Skeletal muscle cell (primary cell): ENCODE measurements at regions not wholly inside any gene's neighbourhood (a gene's known extent, or its start where the extent isn't known, plus 50 kb on each side); places are given as distances from the start of the nearest gene placed in this dataset.
"Not testable (repeated sequence)": the region's sequence is repeated elsewhere in the genome, so short reads cannot be mapped to it uniquely, and the experiment has no call there.

Source experiments
- DNase-seq: peaks from one replicate; pipeline ENCODE4 v3.0.0-alpha.2; 2010; ENCODE audit warnings: low read depth
- H3K4me3 ChIP-seq: 2 replicates; pipeline ENCODE4 v1.5.1; 2011; ENCODE audit warnings: low read depth, mild to moderate bottlenecking, control low read depth, low read length, moderate library complexity

DNA sequence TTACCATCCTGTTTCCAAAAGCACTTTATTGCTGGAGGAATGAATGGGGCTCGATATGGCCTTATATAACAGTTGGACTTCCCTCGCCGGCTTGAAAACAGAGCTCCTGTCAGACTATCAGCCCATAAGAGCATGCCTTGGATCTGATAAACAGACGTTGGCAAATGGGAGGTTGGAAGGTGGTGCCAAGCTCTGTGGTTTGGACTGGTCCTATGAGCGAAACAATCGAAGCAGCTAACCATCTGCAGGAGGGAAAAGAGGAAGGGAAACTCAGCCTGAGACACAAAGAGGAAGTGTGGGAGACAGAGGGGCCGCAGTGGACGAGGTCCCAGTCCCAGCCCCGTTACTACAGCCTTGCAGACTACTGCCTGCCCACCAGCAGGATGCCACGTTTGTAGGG is 92.9 kb downstream of the TFAP2C start:
- DNase-seq: no peak
- no peak overlapping the region for H3K4me3 ChIP-seq

DNA sequence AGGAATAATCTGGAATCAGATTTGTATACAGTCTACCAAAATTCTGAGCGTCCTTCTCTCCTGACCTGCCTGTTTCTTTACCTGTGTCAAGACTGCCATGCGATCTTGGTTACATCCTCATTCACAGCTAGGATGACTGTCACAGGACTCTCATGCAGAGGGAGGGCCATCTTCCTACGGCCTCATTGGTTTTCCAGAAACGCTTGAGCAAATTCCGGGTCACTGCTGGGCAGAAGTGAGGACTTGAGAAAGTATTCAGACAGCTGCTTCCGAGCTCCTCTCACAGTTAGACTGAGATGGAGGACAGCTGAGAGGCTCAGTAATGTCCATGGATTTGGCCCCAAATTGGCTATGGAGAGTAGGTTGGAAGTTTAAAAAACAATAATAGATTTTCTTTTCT is 94.2 kb downstream of the TFAP2C start:
- no peak for DNase-seq
- no peak overlapping the region for H3K4me3 ChIP-seq

DNA sequence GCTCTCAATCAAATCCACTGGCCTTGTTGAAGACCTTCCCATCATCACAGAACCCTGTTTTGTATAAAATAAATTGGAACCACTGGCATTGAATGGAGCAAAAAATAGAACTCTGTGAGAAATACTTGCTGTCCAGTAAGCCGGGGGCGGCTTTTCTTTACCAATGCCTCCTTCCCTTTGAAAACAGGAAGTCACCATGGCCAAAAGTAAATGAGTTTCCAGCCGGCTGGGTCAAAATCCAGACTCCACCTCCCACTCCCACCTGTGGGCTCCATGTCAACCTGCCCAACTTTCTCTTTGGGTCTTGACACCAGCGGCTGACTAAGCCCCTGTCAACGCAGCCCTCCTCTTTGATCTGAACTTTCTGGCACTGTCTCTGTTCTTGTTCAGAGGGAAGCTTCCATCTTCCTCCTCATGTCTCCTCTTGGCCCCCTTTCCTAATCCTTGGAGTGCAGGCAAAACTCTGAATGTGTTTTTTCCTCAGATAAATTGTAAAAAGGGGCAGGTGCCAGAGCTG is 95.2 kb downstream of the TFAP2C start:
- DNase-seq: no peak
- no peak overlapping the region for H3K4me3 ChIP-seq

DNA sequence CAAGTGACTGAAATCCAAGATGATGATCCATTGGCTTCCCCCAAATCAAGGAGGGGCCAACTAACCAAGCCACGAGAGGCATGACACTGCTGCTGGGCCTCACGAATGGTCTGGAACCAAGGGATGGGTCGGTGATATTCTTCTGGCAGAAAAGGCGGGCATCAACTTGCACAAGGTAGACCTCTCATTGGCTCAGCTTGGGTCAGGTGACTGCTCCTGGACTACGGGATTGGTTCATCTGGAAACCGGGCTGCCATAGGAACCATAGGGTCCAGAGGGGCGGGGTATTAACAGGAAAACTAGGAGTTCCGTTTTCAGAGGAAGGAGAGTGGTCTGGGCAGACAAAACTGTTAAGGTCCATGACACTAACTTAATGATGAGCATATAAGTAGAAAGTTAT is 100.9 kb downstream of the TFAP2C start:
- DNase-seq: no peak

DNA sequence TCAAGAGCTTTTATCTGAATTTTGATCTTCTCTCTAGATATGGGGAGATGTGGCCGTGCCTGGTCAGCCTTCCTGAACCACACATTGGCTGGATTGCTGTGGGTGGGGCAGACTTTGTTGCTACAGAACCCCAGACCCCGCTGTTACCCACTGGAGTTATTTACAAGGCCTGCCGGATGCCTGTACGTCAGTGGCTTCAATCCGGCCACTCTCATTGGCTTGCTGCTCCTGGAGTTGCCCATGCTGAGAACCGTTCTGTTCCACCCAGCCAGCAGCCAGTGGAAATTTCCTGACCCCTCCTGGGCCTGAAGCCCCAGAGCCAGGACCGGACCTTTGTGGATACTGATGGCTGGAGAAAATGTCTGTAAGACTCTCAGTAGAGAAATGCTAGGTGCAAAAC is 101.9 kb downstream of the TFAP2C start:
- DNase-seq: no peak
- H3K4me3 ChIP-seq: no peak overlapping the region

More for the DNA sequence above, 100.9 kb downstream of the TFAP2C start:
- H3K4me3 ChIP-seq: no peak overlapping the region

DNA sequence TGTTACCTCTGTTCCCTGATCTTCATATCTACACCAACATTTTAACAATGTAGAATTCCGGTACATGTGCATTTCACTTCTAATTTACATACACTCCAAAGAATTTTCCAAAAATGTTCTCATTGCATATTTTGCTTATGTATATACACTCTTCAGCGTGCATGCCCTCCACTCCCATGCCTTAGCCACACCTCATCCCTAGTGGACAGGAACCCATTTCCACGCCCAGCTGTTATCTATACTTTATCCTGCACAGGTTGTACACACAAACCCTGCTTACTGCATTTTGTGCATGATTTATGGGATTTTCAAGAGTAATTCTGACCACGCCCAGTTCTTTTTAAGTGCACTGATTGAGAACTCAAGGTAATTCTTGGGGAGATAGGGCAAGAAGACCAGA is 102.4 kb downstream of the TFAP2C start:
- DNase-seq: no peak
- H3K4me3 ChIP-seq: no peak overlapping the region

DNA sequence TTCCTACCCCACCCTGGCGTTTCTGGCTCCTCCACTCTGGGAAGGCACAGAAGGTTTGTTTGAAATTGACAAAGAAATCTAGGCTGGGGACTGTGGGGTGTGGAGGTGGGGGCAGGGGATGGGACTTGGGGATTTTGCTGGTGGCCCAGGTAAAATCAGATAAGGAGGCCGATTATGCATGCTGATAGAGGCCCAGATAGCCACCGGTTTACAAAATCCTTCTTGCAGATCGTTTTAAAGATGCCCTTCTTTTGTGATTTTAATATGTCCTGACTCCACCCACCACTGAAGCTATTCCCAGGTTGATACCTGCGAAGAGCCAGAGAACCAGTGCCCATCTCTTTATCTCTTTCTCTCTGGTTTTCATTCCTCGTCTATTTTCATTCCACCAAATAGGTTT is 104.9 kb downstream of the TFAP2C start:
- no peak overlapping the region for H3K4me3 ChIP-seq
- DNase-seq: no peak

DNA sequence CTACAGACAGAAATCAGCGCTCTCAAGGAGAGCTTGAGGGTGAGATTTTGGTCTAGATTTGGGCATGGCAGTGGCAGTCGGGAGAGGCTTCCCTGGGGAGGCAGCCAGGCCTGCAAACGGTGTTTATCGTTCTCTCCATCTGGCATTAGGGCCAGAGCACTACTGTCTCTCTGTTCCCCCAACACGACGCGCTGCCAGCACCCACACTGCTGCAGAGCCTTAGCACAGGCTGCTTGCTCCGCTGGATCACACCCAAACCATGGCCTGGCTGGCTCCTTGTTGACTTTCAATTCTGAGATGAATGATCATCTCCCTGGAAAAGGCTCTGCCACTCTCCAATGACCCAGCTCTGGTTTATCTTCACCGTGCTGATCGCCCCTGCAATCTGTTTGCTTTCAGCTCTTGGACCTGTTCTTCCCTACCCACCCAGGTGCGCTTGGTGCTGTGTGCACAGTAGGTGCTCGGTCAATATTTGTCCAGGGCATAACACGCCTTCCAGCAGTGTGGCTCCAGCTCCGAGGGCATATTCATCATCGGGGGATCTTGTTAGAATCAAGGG is 106.1 kb downstream of the TFAP2C start:
- H3K4me3 ChIP-seq: no peak overlapping the region
- no peak for DNase-seq

DNA sequence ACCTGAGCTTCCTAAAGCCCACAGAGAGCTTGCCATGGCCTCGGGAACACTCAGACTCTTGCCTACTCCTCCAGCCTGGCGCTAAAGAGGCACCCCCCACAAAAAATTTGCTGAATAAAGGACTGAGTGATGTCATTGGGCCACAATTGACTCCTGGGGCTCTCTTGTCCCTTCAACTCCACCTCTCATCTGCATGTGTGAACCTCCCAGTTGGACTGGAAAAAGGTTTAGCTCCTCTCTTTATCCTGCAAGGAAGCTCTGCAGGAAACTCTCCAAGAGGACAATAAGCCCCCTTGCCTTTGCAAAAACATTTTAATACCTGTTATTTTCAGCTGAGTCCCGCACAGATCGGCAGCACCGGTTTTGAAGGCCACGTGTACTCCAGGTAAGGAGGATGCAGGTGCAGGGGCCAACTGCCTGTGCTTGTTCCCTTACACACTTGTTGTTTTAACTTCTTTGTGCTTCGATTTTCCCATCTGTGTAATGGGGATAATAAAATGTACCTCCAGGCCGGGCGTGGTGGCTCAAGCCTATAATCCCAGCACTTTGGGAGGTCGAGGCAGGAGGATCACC is 107.3 kb downstream of the TFAP2C start:
- H3K4me3 ChIP-seq: no peak overlapping the region
- no peak for DNase-seq

DNA sequence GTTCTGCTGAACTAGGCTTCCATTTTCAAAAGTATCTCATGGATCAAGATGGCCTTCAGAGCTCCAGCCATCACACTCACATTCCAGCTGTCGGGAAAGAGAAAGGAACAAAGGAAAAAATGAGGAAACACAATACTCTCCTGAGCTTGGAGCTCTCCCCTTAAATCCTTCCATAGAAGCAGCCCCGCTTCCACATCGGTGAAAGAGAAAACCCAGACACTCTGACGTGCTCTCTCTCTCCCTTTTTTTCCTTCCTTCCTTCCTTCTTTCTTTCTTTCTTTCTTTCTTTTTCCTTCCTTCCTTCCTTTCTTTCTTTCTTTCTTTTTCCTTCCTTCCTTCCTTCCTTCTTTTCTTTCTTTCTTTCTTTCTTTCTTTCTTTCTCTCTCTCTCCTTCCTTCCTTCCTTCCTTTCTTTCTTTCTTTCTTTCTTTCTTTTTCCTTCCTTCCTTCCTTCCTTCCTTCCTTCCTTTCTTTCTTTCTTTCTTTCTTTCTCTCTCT is 115.3 kb downstream of the TFAP2C start:
- H3K4me3 ChIP-seq, DNase-seq: not testable (repeated sequence)

DNA sequence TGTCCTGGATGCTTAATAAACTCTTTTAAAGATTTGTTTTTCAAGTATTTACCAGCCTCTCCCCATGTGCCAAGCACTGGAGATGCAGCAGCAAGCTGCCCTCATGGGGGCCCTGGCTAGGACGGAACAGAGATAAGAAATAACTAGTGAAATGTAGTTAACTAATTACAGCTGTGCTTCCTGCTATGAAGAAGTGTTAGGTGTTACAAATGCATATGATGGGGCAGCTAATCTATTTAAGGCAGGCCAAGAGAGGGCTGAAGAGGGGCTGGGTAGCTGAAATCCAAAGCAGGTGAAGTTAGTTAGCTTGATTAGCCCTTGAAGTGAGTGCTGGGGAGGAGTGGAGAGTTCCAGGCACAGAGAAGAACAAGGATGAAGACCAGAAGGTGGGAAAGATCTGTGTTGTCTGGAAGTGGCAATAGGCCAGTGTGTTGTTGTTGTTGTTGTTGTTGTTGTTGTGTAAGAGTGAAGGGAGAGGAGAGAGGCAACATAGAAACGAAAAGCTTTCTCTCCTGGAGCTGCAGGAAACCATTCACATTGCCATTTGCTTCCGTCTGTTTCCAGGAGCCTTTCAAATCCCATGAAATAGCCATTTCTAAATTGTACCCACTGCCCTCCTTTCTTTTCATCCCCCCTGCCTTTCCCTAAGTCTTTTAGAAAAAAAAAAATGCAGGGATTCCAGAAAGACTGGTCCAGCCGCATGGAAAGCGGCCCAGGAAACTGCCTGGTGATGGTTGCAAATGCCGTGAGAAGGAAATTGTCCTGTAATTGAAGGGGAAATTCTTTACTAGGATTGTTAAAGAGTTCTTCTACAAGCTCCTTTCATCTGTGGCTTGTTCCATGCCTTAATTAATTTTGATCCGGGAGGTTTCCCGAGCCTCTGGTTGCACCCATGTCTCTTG is 119.6 kb downstream of the TFAP2C start:
- H3K4me3 ChIP-seq: no peak overlapping the region
- DNase-seq: no peak

DNA sequence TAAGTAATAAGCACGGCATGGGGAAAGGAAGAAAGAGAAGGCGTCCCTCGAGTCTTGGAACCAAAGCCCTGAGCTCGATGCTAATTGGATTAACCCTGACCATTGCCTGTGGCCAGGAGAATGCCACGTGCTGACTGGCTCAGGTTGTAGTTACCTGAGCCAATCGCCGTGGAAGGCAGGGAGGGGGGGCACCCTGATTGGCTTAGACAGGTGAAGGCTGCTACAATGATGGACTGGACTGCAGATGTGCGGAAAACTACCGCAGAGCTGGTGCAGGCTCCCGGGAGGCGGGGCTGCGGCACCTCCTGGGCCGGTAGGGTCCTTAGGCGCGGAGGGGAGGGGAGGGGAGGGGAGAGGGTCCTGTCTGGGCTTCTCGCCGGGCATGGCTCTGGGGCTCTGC is 121.3 kb downstream of the TFAP2C start:
- no peak for DNase-seq
- H3K4me3 ChIP-seq: no peak overlapping the region

DNA sequence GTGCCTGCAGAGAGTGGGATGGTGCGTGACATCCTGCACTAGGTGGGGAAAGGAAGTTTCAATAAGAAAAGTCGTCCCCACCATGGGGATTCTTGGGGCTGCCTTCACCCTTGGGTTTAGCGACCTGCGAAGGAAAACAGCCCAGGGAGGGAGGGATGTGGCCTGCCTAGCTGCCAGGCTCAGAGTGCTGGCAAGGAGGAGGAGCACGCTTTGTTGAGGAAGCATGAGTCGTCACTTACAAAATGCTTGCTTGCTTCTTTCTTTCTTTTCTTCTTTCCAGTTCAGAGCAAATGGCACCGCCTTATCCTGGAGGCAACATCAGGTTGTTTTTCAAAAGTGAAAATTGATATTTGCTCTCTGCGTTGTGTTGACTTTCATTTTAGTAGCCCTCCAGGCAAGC is 123.2 kb downstream of the TFAP2C start:
- H3K4me3 ChIP-seq: no peak overlapping the region
- DNase-seq: no peak

DNA sequence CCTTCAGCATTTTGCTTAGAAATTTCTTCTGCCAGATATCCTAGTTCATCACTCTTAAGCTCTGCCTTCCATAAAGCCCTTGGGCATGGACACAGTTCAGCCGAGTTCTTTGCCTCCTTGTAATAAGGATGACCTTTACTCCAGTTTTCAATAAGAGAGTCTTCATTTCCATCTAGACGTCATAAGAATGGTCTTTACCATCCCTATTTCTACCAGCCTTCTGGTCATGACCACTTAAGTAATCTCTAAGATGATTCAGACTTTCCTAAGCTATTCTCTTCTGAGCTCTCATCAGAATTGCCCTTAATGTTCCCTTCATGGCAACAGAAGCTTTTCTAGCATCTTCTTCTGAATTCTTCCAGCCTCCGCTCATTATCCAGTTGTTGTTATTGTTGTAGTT is 126.1 kb downstream of the TFAP2C start:
- H3K4me3 ChIP-seq: no peak overlapping the region

DNA sequence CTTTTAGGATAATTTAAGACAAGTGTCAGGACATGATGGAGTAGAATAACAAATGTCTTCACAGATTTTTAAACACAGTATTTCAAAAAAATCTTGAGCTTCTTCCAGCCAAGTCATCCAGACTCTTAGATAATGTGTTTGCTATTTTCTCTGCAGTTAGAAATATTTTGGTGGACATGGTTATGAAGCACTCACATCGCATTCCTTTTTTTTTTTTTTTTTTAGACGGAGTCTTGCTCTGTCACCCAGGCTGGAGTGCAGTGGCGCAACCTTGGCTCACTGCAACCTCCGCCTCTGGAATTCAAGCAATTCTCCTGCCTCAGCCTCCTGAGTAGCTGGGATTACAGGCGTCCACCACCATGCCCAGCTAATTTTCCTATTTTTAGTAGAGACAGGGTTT is 127.6 kb downstream of the TFAP2C start:
- H3K4me3 ChIP-seq, DNase-seq: not testable (repeated sequence)

More for the DNA sequence above, 126.1 kb downstream of the TFAP2C start:
- DNase-seq: no peak

DNA sequence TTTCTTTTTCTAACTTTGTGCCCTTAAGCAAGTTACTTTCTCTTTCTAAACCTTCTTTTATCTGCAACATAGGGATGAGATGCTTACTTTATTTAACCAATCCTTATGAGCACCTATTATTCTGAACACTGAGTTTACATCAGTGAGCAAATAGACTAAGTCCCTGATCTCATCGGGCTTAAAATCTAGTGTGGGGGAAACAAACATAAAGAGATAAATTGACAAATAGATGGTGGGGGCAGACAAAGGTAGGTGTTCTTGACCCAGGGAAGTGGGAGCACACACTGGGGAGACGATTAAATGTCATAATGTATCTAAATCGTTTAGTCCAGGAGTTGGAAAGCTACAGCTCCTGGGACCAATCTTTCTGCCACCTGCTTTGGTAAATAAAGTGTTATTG is 129.6 kb downstream of the TFAP2C start:
- H3K4me3 ChIP-seq: no peak overlapping the region
- no peak for DNase-seq

DNA sequence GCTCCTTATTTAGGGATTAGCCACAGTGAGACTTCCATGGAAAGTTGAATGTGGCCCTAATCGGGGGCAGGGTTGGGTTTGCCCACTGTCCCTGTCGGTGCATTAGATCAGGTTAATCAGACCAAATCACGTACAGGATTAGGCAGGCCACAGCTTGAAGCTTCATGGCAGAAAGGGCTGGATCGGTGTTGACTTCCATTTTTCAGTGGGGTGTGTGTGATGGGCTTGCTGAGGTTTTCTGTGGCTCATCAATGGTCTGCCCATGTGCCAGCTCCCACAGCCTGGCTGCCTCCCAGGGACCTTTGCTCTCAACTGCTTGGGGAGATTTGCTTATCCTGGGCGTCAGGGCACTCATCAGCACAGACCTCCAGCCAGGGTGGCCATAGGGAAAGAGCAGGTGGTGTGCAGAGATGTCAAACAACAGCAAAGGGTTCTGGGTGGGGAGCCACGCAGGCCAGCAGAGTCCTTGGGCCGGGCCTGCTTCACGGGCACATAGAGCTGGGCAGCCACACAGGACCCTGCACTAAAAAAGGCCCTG is 130.7 kb downstream of the TFAP2C start:
- no peak overlapping the region for H3K4me3 ChIP-seq
- no peak for DNase-seq

DNA sequence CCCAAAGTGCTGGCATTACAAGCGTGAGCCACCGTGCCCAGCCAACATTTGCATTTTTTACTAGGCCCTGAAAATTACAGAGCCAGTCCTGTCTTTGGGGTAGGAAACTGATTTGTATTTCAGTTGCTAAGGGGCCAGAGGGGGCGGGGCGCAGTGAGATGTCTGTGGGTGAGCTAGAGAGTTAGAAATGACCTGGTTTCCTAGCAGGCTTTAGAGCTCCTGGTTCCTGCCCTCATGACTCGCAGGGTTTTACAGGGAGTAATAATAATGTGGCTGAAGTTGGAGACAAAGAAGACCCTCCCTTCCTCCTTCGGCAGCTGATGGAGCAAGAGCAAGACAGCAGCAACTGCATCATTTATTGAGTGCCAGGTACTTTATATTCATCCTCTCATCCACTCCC is 131.5 kb downstream of the TFAP2C start:
- no peak overlapping the region for H3K4me3 ChIP-seq
- no peak for DNase-seq

DNA sequence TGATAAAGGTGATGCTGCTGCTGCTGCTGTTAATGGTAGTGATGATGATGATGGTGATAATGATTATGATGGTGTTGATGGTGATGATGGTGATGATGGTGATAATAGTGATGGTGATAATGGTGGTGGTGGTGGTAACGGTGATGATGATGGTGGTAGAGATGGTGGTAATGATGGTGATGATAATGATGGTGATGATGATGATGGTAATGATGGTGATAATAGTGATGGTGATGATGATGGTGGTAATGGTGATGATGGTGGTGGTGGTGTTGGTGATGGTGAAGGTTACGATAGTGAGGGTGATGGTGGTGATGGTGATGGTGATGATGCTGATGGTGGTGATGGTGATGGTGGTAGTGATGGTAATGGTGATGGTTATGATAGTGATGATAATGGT is 132.3 kb downstream of the TFAP2C start:
- H3K4me3 ChIP-seq: no peak overlapping the region
- no peak for DNase-seq

DNA sequence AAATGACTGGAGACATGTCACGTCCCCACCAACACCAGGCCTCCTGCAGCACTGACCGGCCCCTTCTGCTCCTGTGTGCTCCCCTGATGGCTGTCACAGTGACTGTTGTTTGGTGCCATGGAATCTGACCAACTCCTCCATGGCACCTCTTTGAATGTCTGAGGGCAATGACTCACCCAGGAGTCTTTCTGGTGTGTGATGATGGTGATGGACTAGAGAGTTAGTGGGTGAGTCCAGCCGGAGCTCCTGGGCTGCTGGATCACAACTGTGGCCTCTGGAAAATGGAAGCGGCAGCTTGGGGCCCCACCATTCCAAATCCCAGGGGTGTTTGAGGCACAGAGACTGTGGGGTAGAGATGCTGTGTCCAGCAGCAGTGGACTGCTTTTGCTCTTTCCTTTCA is 133.3 kb downstream of the TFAP2C start:
- no peak overlapping the region for H3K4me3 ChIP-seq
- no peak for DNase-seq
